Heart right ventricle (tissue), 16 donors: ENCODE measurements at regions not wholly inside any gene's neighbourhood (a gene's known extent, or its start where the extent isn't known, plus 50 kb on each side); places are given as distances from the start of the nearest gene placed in this dataset.

ENCODE experiments used
- ATAC-seq, 8 donors: fragments of 200-7000 bp; cut with Tn5 transposase; one replicate each; pipeline ENCODE4 v1.9.1; 2020; ENCODE audit warnings: mild to moderate bottlenecking in 8 of 8, moderate library complexity in 8 of 8, moderate number of reproducible peaks in 1 of 8
- DNase-seq, 2 donors: peaks; one replicate each; pipeline ENCODE4 v3.0.0-alpha.2; 2020
- H3K27ac ChIP-seq, 10 donors: fragments of 200-600 bp; sonication (generic) in 2 of 10; one replicate each; pipeline versions ENCODE4 v1.5.0 to v1.8.0; 2020 to 2022; ENCODE audit warnings: mild to moderate bottlenecking in 3 of 10
- H3K27me3 ChIP-seq, 7 donors: fragments of 200-600 bp; one replicate each; pipeline ENCODE4 v1.8.0; 2021 to 2022; ENCODE audit warnings: mild to moderate bottlenecking in 2 of 7
- H3K36me3 ChIP-seq, 9 donors: fragments of 200-600 bp; sonication (generic) in 1 of 9; one replicate each; pipeline versions ENCODE4 v1.5.0 to v1.8.0; 2020 to 2022; ENCODE audit warnings: mild to moderate bottlenecking in 2 of 9
- H3K4me1 ChIP-seq, 9 donors: fragments of 200-600 bp; sonication (generic) in 1 of 9; one replicate each; pipeline versions ENCODE4 v1.5.0 to v1.8.0; 2020 to 2022; ENCODE audit warnings: mild to moderate bottlenecking in 4 of 9
- H3K4me3 ChIP-seq, 10 donors: fragments of 200-600 bp; sonication (generic) in 2 of 10; one replicate each; pipeline versions ENCODE4 v1.5.0 to v1.8.0; 2020 to 2022; ENCODE audit warnings: mild to moderate bottlenecking in 7 of 10, moderate library complexity in 2 of 10
- H3K9me3 ChIP-seq, 11 donors: fragments of 200-600 bp in 10 of 11; sonication (generic) in 2 of 11; one replicate each; pipeline versions ENCODE4 v1.5.0 to v1.8.0; 2013 to 2022; ENCODE audit warnings: mild to moderate bottlenecking in 2 of 11, control low read depth in 1 of 11, moderate library complexity in 1 of 11
- WGBS, 2 donors: extraction: QIAGEN DNeasy Blood & Tissue Kit; methylation state at CpG; one replicate each; pipeline ENCODE4 v1.1.7; 2013; ENCODE audit warnings: inconsistent platforms in 1 of 2; 5-methylcytosine and 5-hydroxymethylcytosine counted together
- intact Hi-C, 10 donors: fragments of 100-400 bp; cut with DNase I; formaldehyde crosslinking; loops; one replicate each; pipeline versions ENCODE4 v1.11.1 to v1.14.2; 2022
- TF ChIP-seq, protein P1 (sequence below), 9 donors: fragments of 200-600 bp; sonication (generic) in 2 of 9; IDR thresholded peaks; one replicate each; pipeline versions ENCODE4 v1.5.0 to v1.8.0; 2021 to 2022; ENCODE audit warnings: antibody characterized with exemption in 9 of 9, mild to moderate bottlenecking in 5 of 9, moderate library complexity in 1 of 9
- donor health status: Arrhythmogenic right ventricular cardiomyopathy.
- donor health status: ischemic (EF 13 %, LVEDD 7.1; RV severe dilation, severe dysfunction).
- donor health status: healthy with polysubstance abuse.
- donor health status: DM: no; HTN: yes; CAD: no.
- donor health status: DM: no; HTN: no; CAD: no.
- donor health status: ischemic (EF 25% LVEDD 6.9; RV normal size, moderate dysfunction).
- donor health status: ischemic (EF 25% LVEDD 5.7; RV mildly dilated, moderate dysfunction).
- donor health status: healthy.
- donor health status: DM: yes; HTN: yes; CAD: no.
- donor health status: Ischemic cardiomyopathy.
- donor health status: ischemic (EF 35%, LVEDD 5.7; RV mildly dilated, moderate dysfunction).
- donor health status: nonischemic (EF 11% LVEDD 7.7; RV severe dilation, severe dysfunction).
- donor health status: DM: yes; HTN: yes; CAD: no.
- donor health status: PGD.
- donor health status: ischemic (EF 29% LVEDD 5.4; RV normal size, mild dysfunction).
- donor health status: nonischemic (EF 23%, LVEDD 6.1; RV moderate dilation, normal function).

- TF ChIP-seq, protein P1, sequence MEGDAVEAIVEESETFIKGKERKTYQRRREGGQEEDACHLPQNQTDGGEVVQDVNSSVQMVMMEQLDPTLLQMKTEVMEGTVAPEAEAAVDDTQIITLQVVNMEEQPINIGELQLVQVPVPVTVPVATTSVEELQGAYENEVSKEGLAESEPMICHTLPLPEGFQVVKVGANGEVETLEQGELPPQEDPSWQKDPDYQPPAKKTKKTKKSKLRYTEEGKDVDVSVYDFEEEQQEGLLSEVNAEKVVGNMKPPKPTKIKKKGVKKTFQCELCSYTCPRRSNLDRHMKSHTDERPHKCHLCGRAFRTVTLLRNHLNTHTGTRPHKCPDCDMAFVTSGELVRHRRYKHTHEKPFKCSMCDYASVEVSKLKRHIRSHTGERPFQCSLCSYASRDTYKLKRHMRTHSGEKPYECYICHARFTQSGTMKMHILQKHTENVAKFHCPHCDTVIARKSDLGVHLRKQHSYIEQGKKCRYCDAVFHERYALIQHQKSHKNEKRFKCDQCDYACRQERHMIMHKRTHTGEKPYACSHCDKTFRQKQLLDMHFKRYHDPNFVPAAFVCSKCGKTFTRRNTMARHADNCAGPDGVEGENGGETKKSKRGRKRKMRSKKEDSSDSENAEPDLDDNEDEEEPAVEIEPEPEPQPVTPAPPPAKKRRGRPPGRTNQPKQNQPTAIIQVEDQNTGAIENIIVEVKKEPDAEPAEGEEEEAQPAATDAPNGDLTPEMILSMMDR (IDR thresholded peaks at IDR 0.05): no peak
- intact Hi-C loops: no loop called here
- H3K27ac ChIP-seq: no peak overlapping the region
- peaks cover 0 to 6% (median 0%) of the 10 kb centered on the region in 9 donors for H3K4me1 ChIP-seq
- H3K36me3 ChIP-seq: no peaks in the 10 kb centered on the region
- H3K4me3 ChIP-seq: no peak overlapping the region
- DNase-seq (peak in 1 of 2 donors; percentile 35), ATAC-seq (peak in 5 of 8 donors; percentile 28 to 91 (median 81))
- no peaks in the 10 kb centered on the region for H3K27me3 ChIP-seq
- WGBS, 2 donors: 36 to 87% methylated on average over 9 of the region's 9 CpGs
- H3K9me3 ChIP-seq: no peaks in the 10 kb centered on the region
Observed at GRCh38 chr1:221845650-221846371, 103.9 kb upstream of the DUSP10 start.

- H3K36me3 ChIP-seq: no peaks in the 10 kb centered on the region
- TF ChIP-seq, protein P1 (IDR thresholded peaks at IDR 0.05): no peak
- H3K27me3 ChIP-seq: no peaks in the 10 kb centered on the region
- H3K27ac ChIP-seq: peak overlapping the region in 1 of 10 donors; percentile 81
- DNase-seq (no peak), ATAC-seq (no peak)
- H3K4me1 ChIP-seq: peaks cover 0 to 19% (median 0%) of the 10 kb centered on the region in 9 donors
- no peak overlapping the region for H3K4me3 ChIP-seq
- intact Hi-C loops: no loop called here
- H3K9me3 ChIP-seq: no peaks in the 10 kb centered on the region
Observed at GRCh38 chr1:221841983-221842335, 100.1 kb upstream of the DUSP10 start.

DNA sequence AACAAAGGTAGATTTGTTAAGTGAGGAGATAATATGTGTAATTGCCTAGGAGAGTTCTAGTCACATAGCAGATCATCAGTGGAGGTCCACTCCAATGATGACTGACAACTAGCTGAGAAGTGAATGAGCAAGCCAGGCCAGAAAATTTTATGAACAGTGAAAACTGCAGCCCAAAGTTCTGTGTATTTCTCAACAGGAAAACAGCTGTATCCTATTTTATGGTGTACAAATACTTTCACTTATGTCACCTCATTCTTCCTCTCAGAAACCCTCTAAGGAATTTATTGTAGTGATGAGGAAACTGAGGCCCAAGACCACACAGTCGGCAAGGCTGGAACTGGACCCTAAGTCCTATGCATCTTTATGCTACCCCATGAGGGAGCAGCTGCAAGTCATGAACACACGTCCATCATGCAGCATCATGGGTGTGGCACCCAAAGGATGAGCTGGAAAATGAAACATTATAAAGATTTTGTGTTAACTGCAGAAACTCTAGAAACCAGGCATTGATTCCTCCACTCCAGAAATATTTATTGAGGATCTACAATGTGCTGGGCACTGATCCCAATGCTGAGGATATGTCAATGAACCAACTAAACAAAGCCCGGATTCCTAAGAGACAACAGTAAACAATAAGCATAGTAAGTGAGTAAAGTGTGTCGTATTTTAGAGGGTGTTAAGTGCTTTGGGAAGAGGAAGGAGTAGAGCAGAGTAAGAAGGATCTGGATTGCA is 99.5 kb upstream of the DUSP10 start:
- intact Hi-C loops: no loop called here
- WGBS, 2 donors: 64 to 66% methylated on average over 4 of the region's 4 CpGs
- peaks cover 0 to 19% (median 0%) of the 10 kb centered on the region in 9 donors for H3K4me1 ChIP-seq
- H3K9me3 ChIP-seq: no peaks in the 10 kb centered on the region
- H3K4me3 ChIP-seq: no peak overlapping the region
- DNase-seq (no peak), ATAC-seq (peak in 1 of 8 donors; percentile 7)
- no peaks in the 10 kb centered on the region for H3K36me3 ChIP-seq
- TF ChIP-seq, protein P1 (IDR thresholded peaks at IDR 0.05): no peak
- H3K27ac ChIP-seq: peak overlapping the region in 1 of 10 donors; percentile 81
- no peaks in the 10 kb centered on the region for H3K27me3 ChIP-seq

- DNase-seq: peak in 1 of 2 donors; percentile 34
Observed at GRCh38 chr1:221840511-221841243, 98.8 kb upstream of the DUSP10 start.

More at GRCh38 chr1:221840511-221841243, 98.8 kb upstream of the DUSP10 start:
- WGBS, 2 donors: 70 to 78% methylated on average over 5 of the region's 5 CpGs
- Histone ChIP-seq H3K27me3 (no peaks in the 10 kb centered on the region), H3K4me1 (peaks cover 0 to 19% (median 0%) of the 10 kb centered on the region in 9 donors), H3K4me3 (no peak overlapping the region), H3K36me3 (no peaks in the 10 kb centered on the region), H3K9me3 (no peaks in the 10 kb centered on the region), H3K27ac (peak overlapping the region in 5 of 10 donors; percentile 21 to 81 (median 51))
- intact Hi-C loops: no loop called here
- TF ChIP-seq, protein P1 (IDR thresholded peaks at IDR 0.05): no peak
- ATAC-seq: peak in 7 of 8 donors; percentile 25 to 83 (median 59)
